ENCODE measurements at regions not wholly inside any gene's neighbourhood (a gene's known extent, or its start where the extent isn't known, plus 50 kb on each side); places are given as distances from the start of the nearest gene placed in this dataset.

- no peak for TF ChIP-seq CTCF (conservative IDR thresholded peaks at IDR 0.05; ENCODE audit: low read length)
- TF ChIP-seq EZH2phosphoT487 (IDR thresholded peaks at IDR 0.05; ENCODE audit: borderline replicate concordance, low read depth, low read length), result no peak
Measured at GRCh38 chr11:36840378-36840777, 242.3 kb upstream of the RAG2 start.

Measured in OCI-LY7 (cell line).